Endothelial cell of umbilical vein (primary cell): ENCODE measurements at regions not wholly inside any gene's neighbourhood (a gene's known extent, or its start where the extent isn't known, plus 50 kb on each side); places are given as distances from the start of the nearest gene placed in this dataset.

Source experiments
- BruUV-seq: library from RNA; stranded (reverse); fragments of 400-500 nt; replicated peaks from 2 replicates; lab custom pipeline; 2021; lab: Mats Ljungman, UMichigan
- CTCF ChIA-PET: fragments of 300-600, 350-600 bp; sonication (Branson Sonifier 250); formaldehyde crosslinking; loops from one replicate; lab custom pipeline; 2021; ENCODE audit warnings: antibody characterized with exemption, inconsistent platforms; lab: Charles Lee
- POLR2A ChIA-PET: fragments of 300-600, 350-600 bp; sonication (Branson Sonifier 250); formaldehyde crosslinking; loops from one replicate; lab custom pipeline; 2021; ENCODE audit warnings: antibody characterized with exemption, inconsistent platforms; lab: Charles Lee
- DNase-seq: peaks from one replicate; pipeline ENCODE4 v3.0.0-alpha.2; 2011; ENCODE audit warnings: low read depth, low spot score
- FAIRE-seq: peaks from 2 replicates; lab custom pipeline; 2011; peaks lifted over from hg19 to GRCh38; lab: Jason Lieb, UNC
- H2AFZ ChIP-seq: 2 replicates; pipeline ENCODE4 v1.6.0; 2012; ENCODE audit warnings: low read depth, low read length, control low read depth, inconsistent platforms
- H3K27ac ChIP-seq: 2 replicates; pipeline ENCODE4 v1.5.1; 2011; ENCODE audit warnings: low read depth, mild to moderate bottlenecking, control low read depth, low read length, moderate library complexity; ENCODE audit not compliant: insufficient read depth
- H3K27me3 ChIP-seq, 2 experiments: 2 replicates each; pipeline versions ENCODE4 v1.6.0 to v1.6.1; 2011; ENCODE audit warnings: low read length in 2 of 2, mixed read lengths in 1 of 2; ENCODE audit not compliant: control insufficient read depth in 2 of 2, insufficient read depth in 2 of 2
- H3K36me3 ChIP-seq, 2 experiments: 2 replicates in 1 of 2; 3 replicates in 1 of 2; pipeline ENCODE4 v1.5.1; 2011; ENCODE audit warnings: low read length in 2 of 2, mild to moderate bottlenecking in 1 of 2, moderate library complexity in 1 of 2; ENCODE audit not compliant: control insufficient read depth in 2 of 2, insufficient read depth in 2 of 2; ENCODE audit errors: extremely low read depth in 1 of 2
- H3K4me1 ChIP-seq: 3 replicates; pipeline ENCODE4 v1.5.1; 2011; ENCODE audit warnings: mild to moderate bottlenecking, low read length; ENCODE audit not compliant: control insufficient read depth, insufficient read depth; ENCODE audit errors: extremely low read depth
- H3K4me2 ChIP-seq: 2 replicates; pipeline ENCODE4 v1.6.1; 2011; ENCODE audit warnings: low read length, control low read depth, mixed read lengths; ENCODE audit not compliant: insufficient read depth
- H3K4me3 ChIP-seq, 3 experiments: fragments of 200-600 bp in 1 of 3; sonication (generic), shearing (Covaris generic) in 1 of 3; replicated peaks in 1 of 3; 2 replicates each; pipeline ENCODE4 v1.5.1; 2011 to 2016; ENCODE audit warnings: control low read depth in 3 of 3, low read length in 3 of 3, mild to moderate bottlenecking in 2 of 3, inconsistent platforms in 1 of 3, low read depth in 1 of 3, moderate library complexity in 1 of 3; ENCODE audit not compliant: insufficient read depth in 1 of 3
- H3K79me2 ChIP-seq: 2 replicates; pipeline ENCODE4 v1.6.0; 2012; ENCODE audit warnings: low read length, inconsistent platforms; ENCODE audit not compliant: control insufficient read depth, insufficient read depth
- H3K9ac ChIP-seq: replicated peaks from 2 replicates; pipeline ENCODE3; 2011; ENCODE audit warnings: low read length, control low read depth; ENCODE audit not compliant: insufficient read depth; ENCODE audit errors: extremely low read depth
- H3K9me1 ChIP-seq: replicated peaks from 3 replicates; pipeline ENCODE4 v1.6.0; 2011; ENCODE audit warnings: mild to moderate bottlenecking, low read length; ENCODE audit not compliant: control insufficient read depth, insufficient read depth; ENCODE audit errors: extremely low read depth
- H3K9me3 ChIP-seq: replicated peaks from 2 replicates; pipeline ENCODE4 v1.5.1; 2012; ENCODE audit warnings: low read length, inconsistent platforms; ENCODE audit not compliant: control insufficient read depth, insufficient read depth
- H4K20me1 ChIP-seq: replicated peaks from 2 replicates; pipeline ENCODE3; 2011; ENCODE audit warnings: mild to moderate bottlenecking, low read length; ENCODE audit not compliant: control insufficient read depth, insufficient read depth; ENCODE audit errors: extremely low read depth
- EZH2 ChIP-seq: IDR thresholded peaks from 2 replicates; pipeline ENCODE4 v1.6.1; 2012; ENCODE audit warnings: borderline replicate concordance, low read depth, mild to moderate bottlenecking, moderate library complexity, low read length, inconsistent platforms; ENCODE audit not compliant: severe bottlenecking
- FOS ChIP-seq: IDR thresholded peaks from 2 replicates; pipeline ENCODE4 v1.6.1; 2011; ENCODE audit warnings: mild to moderate bottlenecking, low read length, moderate library complexity, borderline replicate concordance; ENCODE audit not compliant: insufficient read depth
- JUN ChIP-seq: IDR thresholded peaks from 2 replicates; pipeline ENCODE4 v1.6.1; 2011; ENCODE audit warnings: borderline replicate concordance, low read depth; ENCODE audit not compliant: insufficient read length, insufficient read depth
- MAX ChIP-seq: IDR thresholded peaks from 2 replicates; pipeline ENCODE4 v1.6.1; 2011; ENCODE audit not compliant: insufficient read depth, insufficient read length
- MYC ChIP-seq: IDR thresholded peaks from one replicate; pipeline ENCODE4 v1.6.1; 2011; ENCODE audit warnings: mild to moderate bottlenecking, low read depth, low read length
- POLR2AphosphoS5 ChIP-seq: IDR thresholded peaks from 2 replicates; pipeline ENCODE4 v1.6.1; 2012; ENCODE audit warnings: low read depth, mild to moderate bottlenecking, control low read depth, low read length, moderate library complexity; ENCODE audit not compliant: insufficient read depth
- dilution Hi-C: fragments of 300-500 bp; cut with MboI; formaldehyde crosslinking; loops from one replicate; pipeline ENCODE4 v1.15.0; 2019; ENCODE audit warnings: low sequenced_read_pairs; ENCODE audit not compliant: extremely low pct_ligation_motif_present
- intact Hi-C: fragments of 100-400 bp; cut with micrococcal nuclease; formaldehyde crosslinking; loops from one replicate; pipeline ENCODE4 v1.10.0; 2022

- intact Hi-C loops: no loop called here
- BruUV-seq: no TSS peak
- Histone ChIP-seq H3K79me2 (no peaks in the 10 kb centered on the region), H3K4me3 (no peak overlapping the region), H3K9ac (no peak overlapping the region), H3K4me2 (no peak overlapping the region), H3K27ac (no peak overlapping the region), H3K36me3 (no peaks in the 10 kb centered on the region), H4K20me1 (peaks cover 2% of the 10 kb centered on the region), H3K9me3 (no peaks in the 10 kb centered on the region), H2AFZ (no peak overlapping the region), H3K9me1 (no peaks in the 10 kb centered on the region), H3K27me3 (no peaks in the 10 kb centered on the region), H3K4me1 (no peaks in the 10 kb centered on the region)
- dilution Hi-C loops: no loop called here
- TF ChIP-seq MAX (no peak), JUN (no peak), FOS (no peak), MYC (no peak), EZH2 (no peak), POLR2AphosphoS5 (no peak)
- peak; percentile 53 for DNase-seq
- POLR2A ChIA-PET: no interaction called here
- FAIRE-seq: peak; percentile 43
- CTCF ChIA-PET: no interaction called here
Observed at GRCh38 chr14:100486025-100486828, 101.0 kb downstream of the BEGAIN start.
